Kidney (tissue), 13 donors: ENCODE measurements at regions not wholly inside any gene's neighbourhood (a gene's known extent, or its start where the extent isn't known, plus 50 kb on each side); places are given as distances from the start of the nearest gene placed in this dataset.

Experiments
- DNase-seq, 5 donors: peaks; one replicate each; pipeline ENCODE4 v3.0.0-alpha.2; 2013 to 2020
- FAIRE-seq: peaks from 2 replicates; lab custom pipeline; 2012; peaks lifted over from hg19 to GRCh38; lab: Jason Lieb, UNC
- H3K27ac ChIP-seq, 2 donors: one replicate each; pipeline ENCODE4 v1.7.0; 2013; ENCODE audit warnings: low read depth in 2 of 2, low read length in 2 of 2, inconsistent platforms in 1 of 2
- H3K27me3 ChIP-seq: one replicate; pipeline ENCODE4 v1.7.1; 2013; ENCODE audit warnings: low read length, inconsistent platforms; ENCODE audit not compliant: control insufficient read depth, insufficient read depth
- H3K36me3 ChIP-seq, 3 donors: one replicate each; pipeline versions ENCODE4 v1.7.0 to v1.7.1; 2013; ENCODE audit warnings: low read length in 3 of 3, control low read depth in 1 of 3, inconsistent platforms in 1 of 3; ENCODE audit not compliant: insufficient read depth in 3 of 3, control insufficient read depth in 2 of 3
- H3K4me1 ChIP-seq, 3 donors: one replicate each; pipeline versions ENCODE4 v1.7.0 to v1.7.1; 2013; ENCODE audit warnings: low read length in 3 of 3, inconsistent platforms in 1 of 3, low read depth in 1 of 3; ENCODE audit not compliant: control insufficient read depth in 2 of 3, insufficient read depth in 2 of 3
- H3K4me3 ChIP-seq, 3 donors: one replicate each; pipeline versions ENCODE4 v1.7.0 to v1.8.1; 2013; ENCODE audit warnings: low read length in 3 of 3, control low read depth in 1 of 3, inconsistent platforms in 1 of 3
- H3K9ac ChIP-seq, 3 donors: one replicate each; pipeline versions ENCODE4 v1.7.0 to v1.7.1; 2013; ENCODE audit warnings: low read length in 3 of 3, control low read depth in 1 of 3, inconsistent platforms in 1 of 3
- H3K9me3 ChIP-seq, 3 donors: one replicate each; pipeline versions ENCODE4 v1.7.0 to v1.7.1; 2013; ENCODE audit warnings: low read length in 3 of 3, control low read depth in 1 of 3, inconsistent platforms in 1 of 3; ENCODE audit not compliant: control insufficient read depth in 2 of 3, insufficient read depth in 1 of 3
- intact Hi-C: fragments of 100-400 bp; cut with DNase I; formaldehyde crosslinking; loops from one replicate; pipeline ENCODE4 v1.11.1; 2022
- TF ChIP-seq, protein P1 (sequence below): IDR thresholded peaks from 3 replicates; pipeline ENCODE4 v1.5.1; 2012; ENCODE audit warnings: mild to moderate bottlenecking, moderate library complexity, borderline replicate concordance; ENCODE audit not compliant: insufficient read depth; ENCODE audit errors: extremely low read depth
- donor health status: control.
- donor health status: control.
- donor health status: control.
- donor health status: control.
- donor health status: control.
- donor health status: DM: yes; HTN: yes; CAD: no.
- donor health status: Normal renal cell carcinoma (clear cell type).

DNA sequence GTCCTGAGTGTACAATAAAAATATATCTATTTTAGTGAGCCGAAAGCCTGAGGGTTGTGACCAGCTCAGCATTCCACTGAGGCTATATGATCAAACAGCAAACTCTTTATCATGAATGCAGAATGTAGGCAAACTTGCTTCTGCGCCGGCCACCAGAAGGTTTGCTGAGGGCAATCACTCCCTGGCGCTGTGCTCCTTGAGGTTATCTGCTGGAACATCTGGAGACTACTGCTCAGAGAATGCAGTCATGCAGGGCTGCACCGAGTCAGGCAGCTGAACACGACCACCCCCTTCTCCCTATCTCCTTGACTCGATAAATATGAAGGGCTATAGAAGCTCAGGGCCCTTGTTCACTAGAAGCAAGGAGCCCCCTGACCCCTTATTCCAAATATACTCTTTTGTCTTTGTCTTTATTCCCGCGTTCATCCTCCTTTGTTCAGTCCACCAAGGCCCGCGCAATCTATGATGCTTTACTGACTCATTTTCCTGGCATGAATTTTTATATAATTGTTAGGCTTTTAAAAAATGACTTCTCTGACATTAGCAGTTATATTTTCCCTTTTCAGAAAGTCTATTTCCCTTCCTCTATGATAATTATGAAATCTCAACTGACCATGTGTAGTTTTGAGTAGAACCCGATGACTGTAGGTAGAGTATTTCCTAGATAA lies 1089.3 kb downstream of the SLC16A7 start:
- H3K27ac ChIP-seq, result no peak overlapping the region
- TF ChIP-seq, protein P1, sequence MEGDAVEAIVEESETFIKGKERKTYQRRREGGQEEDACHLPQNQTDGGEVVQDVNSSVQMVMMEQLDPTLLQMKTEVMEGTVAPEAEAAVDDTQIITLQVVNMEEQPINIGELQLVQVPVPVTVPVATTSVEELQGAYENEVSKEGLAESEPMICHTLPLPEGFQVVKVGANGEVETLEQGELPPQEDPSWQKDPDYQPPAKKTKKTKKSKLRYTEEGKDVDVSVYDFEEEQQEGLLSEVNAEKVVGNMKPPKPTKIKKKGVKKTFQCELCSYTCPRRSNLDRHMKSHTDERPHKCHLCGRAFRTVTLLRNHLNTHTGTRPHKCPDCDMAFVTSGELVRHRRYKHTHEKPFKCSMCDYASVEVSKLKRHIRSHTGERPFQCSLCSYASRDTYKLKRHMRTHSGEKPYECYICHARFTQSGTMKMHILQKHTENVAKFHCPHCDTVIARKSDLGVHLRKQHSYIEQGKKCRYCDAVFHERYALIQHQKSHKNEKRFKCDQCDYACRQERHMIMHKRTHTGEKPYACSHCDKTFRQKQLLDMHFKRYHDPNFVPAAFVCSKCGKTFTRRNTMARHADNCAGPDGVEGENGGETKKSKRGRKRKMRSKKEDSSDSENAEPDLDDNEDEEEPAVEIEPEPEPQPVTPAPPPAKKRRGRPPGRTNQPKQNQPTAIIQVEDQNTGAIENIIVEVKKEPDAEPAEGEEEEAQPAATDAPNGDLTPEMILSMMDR, result no peak
- DNase-seq, result peak in 1 of 5 donors; percentile 38
- intact Hi-C loops, result no loop called here
- peaks cover 0 to 3% (median 0%) of the 10 kb centered on the region in 3 donors for H3K9me3 ChIP-seq
- no peak overlapping the region for H3K9ac ChIP-seq
- H3K36me3 ChIP-seq, result no peaks in the 10 kb centered on the region
- H3K4me3 ChIP-seq, result no peak overlapping the region
- H3K27me3 ChIP-seq, result no peaks in the 10 kb centered on the region
- no peak for FAIRE-seq
- no peaks in the 10 kb centered on the region for H3K4me1 ChIP-seq

- Histone ChIP-seq H3K27ac (no peak overlapping the region), H3K9me3 (peaks cover 0 to 3% (median 0%) of the 10 kb centered on the region in 3 donors), H3K9ac (no peak overlapping the region), H3K36me3 (no peaks in the 10 kb centered on the region), H3K4me1 (no peaks in the 10 kb centered on the region), H3K27me3 (no peaks in the 10 kb centered on the region), H3K4me3 (no peak overlapping the region)
- FAIRE-seq (no peak), DNase-seq (no peak)
- intact Hi-C loops, result no loop called here
- TF ChIP-seq, protein P1, result no peak
Observed at GRCh38 chr12:60689137-60689536, 1093.3 kb downstream of the SLC16A7 start.

- no peak overlapping the region for H3K4me3 ChIP-seq
- no peaks in the 10 kb centered on the region for H3K27me3 ChIP-seq
- no peak overlapping the region for H3K27ac ChIP-seq
- peaks cover 0 to 3% (median 0%) of the 10 kb centered on the region in 3 donors for H3K9me3 ChIP-seq
- no peak for DNase-seq
- intact Hi-C loops, result no loop called here
- H3K4me1 ChIP-seq, result no peaks in the 10 kb centered on the region
- no peak overlapping the region for H3K9ac ChIP-seq
- TF ChIP-seq, protein P1, result no peak
- no peak for FAIRE-seq
- H3K36me3 ChIP-seq, result no peaks in the 10 kb centered on the region
Observed at GRCh38 chr12:60693019-60693626, 1097.3 kb downstream of the SLC16A7 start.
